ENCODE measurements at regions not wholly inside any gene's neighbourhood (a gene's known extent, or its start where the extent isn't known, plus 50 kb on each side); places are given as distances from the start of the nearest gene placed in this dataset.
A peak's percentile ranks its signal among the peaks of the same experiment; 100 is the strongest.

DNA sequence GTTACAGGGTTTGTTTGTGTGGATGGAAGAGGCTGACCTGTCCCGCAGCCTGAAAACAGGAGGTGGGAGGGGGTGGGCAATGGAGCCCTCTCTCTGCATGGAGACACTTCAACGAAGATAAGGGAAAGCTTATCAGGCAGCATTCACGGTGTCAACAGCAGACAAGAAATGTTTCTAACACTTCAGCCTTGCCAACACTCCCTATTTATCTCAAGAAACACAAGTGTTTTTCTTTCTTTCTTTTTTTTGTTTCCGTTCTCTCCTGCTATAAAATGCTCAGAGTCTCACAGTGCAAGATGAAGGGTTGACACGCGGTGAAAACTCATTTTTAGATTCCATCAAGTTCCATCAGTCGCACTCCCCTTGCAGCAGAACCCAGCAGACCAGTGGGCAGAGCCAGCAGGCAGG, 594.4 kb downstream of the MATN1 start:
- peak overlapping the region in 1 of 3 experiments; percentile 7 for H3K27ac Mint-ChIP-seq
- peaks cover 15% of the 10 kb centered on the region for H3K4me1 Mint-ChIP-seq
- peaks cover 17% of the 10 kb centered on the region for H3K27me3 Mint-ChIP-seq (ENCODE audit: low read depth)
- H3K36me3 Mint-ChIP-seq (ENCODE audit: low read depth) = no peaks in the 10 kb centered on the region
- no peak overlapping the region for H3K4me3 Mint-ChIP-seq
- no peaks in the 10 kb centered on the region for H3K9me3 Mint-ChIP-seq
- TF ChIP-seq, protein P1, sequence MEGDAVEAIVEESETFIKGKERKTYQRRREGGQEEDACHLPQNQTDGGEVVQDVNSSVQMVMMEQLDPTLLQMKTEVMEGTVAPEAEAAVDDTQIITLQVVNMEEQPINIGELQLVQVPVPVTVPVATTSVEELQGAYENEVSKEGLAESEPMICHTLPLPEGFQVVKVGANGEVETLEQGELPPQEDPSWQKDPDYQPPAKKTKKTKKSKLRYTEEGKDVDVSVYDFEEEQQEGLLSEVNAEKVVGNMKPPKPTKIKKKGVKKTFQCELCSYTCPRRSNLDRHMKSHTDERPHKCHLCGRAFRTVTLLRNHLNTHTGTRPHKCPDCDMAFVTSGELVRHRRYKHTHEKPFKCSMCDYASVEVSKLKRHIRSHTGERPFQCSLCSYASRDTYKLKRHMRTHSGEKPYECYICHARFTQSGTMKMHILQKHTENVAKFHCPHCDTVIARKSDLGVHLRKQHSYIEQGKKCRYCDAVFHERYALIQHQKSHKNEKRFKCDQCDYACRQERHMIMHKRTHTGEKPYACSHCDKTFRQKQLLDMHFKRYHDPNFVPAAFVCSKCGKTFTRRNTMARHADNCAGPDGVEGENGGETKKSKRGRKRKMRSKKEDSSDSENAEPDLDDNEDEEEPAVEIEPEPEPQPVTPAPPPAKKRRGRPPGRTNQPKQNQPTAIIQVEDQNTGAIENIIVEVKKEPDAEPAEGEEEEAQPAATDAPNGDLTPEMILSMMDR (IDR thresholded peaks at IDR 0.05; ENCODE audit: unreplicated experiment in 3 of 3) = no peak

DNA sequence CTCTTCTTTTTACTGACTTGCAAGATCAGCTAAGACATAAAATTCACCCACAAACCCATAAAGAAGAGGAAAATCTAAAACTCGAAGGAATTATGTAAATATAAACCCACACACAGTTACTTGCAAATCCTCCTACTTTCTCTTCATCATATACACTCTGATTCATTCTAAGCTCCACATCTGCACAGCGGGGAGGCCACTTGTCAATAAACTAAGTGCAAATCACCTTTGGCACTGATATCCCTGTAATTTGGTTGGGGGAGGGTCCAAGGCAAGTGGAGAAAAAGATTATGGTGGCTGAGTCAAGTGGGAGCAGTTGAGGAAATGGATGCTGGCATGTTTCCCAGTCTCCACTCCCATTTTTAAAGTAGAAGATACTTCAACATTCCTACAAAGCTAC, 596.5 kb downstream of the MATN1 start:
- TF ChIP-seq, protein P1 (IDR thresholded peaks at IDR 0.05; ENCODE audit: unreplicated experiment in 3 of 3) = no peak
- Mint-ChIP-seq H3K27me3 (ENCODE audit: low read depth) (peaks cover 10% of the 10 kb centered on the region), H3K27ac (peak overlapping the region in 1 of 3 experiments; percentile 33), H3K4me3 (no peak overlapping the region), H3K4me1 (peaks cover 15% of the 10 kb centered on the region), H3K36me3 (ENCODE audit: low read depth) (no peaks in the 10 kb centered on the region), H3K9me3 (no peaks in the 10 kb centered on the region)

DNA sequence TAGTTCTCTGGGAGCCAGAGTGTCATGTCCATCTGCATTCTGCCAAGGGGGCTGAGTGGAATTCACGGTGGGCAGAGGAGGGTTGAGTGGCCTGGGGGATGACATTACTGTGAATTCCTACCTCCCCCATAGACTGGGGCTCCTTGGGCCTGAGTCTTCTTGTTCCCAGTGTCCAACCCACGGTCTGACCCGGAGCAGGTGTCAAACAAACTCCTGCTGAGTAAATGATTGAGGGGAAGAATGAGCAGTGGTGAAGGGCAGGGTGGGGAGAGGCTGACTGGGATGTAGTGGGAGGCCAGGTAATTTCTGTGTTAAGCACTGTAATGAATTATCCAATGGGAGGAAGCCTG, 597.6 kb downstream of the MATN1 start:
- H3K9me3 Mint-ChIP-seq = no peaks in the 10 kb centered on the region
- H3K4me3 Mint-ChIP-seq = no peak overlapping the region
- H3K27me3 Mint-ChIP-seq (ENCODE audit: low read depth) = peaks cover 13% of the 10 kb centered on the region
- TF ChIP-seq, protein P1 (IDR thresholded peaks at IDR 0.05; ENCODE audit: unreplicated experiment in 3 of 3) = no peak
- H3K27ac Mint-ChIP-seq = no peak overlapping the region
- H3K4me1 Mint-ChIP-seq = peaks cover 21% of the 10 kb centered on the region
- H3K36me3 Mint-ChIP-seq (ENCODE audit: low read depth) = no peaks in the 10 kb centered on the region

- peaks cover 27% of the 10 kb centered on the region for H3K4me1 Mint-ChIP-seq
- TF ChIP-seq, protein P1 (IDR thresholded peaks at IDR 0.05; ENCODE audit: unreplicated experiment in 3 of 3) = no peak
- no peaks in the 10 kb centered on the region for H3K36me3 Mint-ChIP-seq (ENCODE audit: low read depth)
- no peak overlapping the region for H3K4me3 Mint-ChIP-seq
- H3K27ac Mint-ChIP-seq = no peak overlapping the region
- no peaks in the 10 kb centered on the region for H3K9me3 Mint-ChIP-seq
- H3K27me3 Mint-ChIP-seq (ENCODE audit: low read depth) = peaks cover 12% of the 10 kb centered on the region
These were observed 598.2 kb downstream of the MATN1 start for GRCh38 chr1:30125021-30125820.

DNA sequence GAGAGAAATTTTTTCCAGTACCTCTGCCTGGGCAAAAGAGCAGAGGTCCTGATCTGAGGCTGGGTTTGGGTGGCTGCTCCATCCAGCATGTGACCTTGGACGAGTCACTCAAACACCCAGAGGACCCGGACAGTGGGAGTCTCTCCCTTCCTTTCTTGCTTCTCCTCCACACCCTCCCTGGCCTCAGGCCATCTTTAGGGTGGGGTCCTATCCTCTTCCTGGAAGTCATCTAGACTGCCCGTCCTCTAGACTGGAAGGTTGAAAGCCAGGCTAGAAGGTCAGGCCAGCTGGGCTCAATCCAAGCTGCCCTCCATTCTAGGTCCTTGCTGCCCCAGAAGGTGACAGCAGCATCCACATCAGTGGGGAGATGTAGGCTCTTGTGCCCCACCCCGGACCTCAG, 599.5 kb downstream of the MATN1 start:
- peaks cover 30% of the 10 kb centered on the region for H3K4me1 Mint-ChIP-seq
- H3K36me3 Mint-ChIP-seq (ENCODE audit: low read depth) = no peaks in the 10 kb centered on the region
- H3K9me3 Mint-ChIP-seq = no peaks in the 10 kb centered on the region
- TF ChIP-seq, protein P1 (IDR thresholded peaks at IDR 0.05; ENCODE audit: unreplicated experiment in 3 of 3) = no peak
- no peak overlapping the region for H3K27ac Mint-ChIP-seq
- H3K4me3 Mint-ChIP-seq = no peak overlapping the region
- H3K27me3 Mint-ChIP-seq (ENCODE audit: low read depth) = peaks cover 16% of the 10 kb centered on the region

DNA sequence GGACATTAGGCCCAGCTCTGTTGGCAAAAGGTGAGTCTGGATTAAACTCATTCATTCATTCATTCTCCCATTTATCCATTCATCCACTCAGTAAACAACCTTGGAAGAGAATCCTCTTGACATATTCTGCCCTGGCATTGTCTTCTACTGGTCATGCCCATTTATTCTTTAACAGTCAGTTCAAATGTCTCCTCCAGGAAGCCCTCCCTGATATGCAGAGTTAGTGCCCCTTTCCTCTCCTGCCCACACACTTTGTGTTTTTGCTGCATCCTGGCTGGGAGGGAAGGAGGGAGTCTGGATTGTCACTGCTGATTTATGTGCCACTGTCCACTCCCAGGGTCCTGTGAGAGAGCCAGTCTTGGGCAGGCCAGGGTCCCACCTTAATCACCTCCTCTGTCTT, 600.3 kb downstream of the MATN1 start:
- H3K36me3 Mint-ChIP-seq (ENCODE audit: low read depth) = no peaks in the 10 kb centered on the region
- no peaks in the 10 kb centered on the region for H3K9me3 Mint-ChIP-seq

More for the DNA sequence above, 600.3 kb downstream of the MATN1 start:
- Mint-ChIP-seq H3K27me3 (ENCODE audit: low read depth) (peaks cover 20% of the 10 kb centered on the region), H3K4me3 (no peak overlapping the region), H3K27ac (peak overlapping the region in 1 of 3 experiments; percentile 6), H3K4me1 (peaks cover 30% of the 10 kb centered on the region)
- TF ChIP-seq, protein P1 (IDR thresholded peaks at IDR 0.05; ENCODE audit: unreplicated experiment in 3 of 3) = no peak
